Rectal smooth muscle tissue (tissue), 1 donor: ENCODE measurements at regions not wholly inside any gene's neighbourhood (a gene's known extent, or its start where the extent isn't known, plus 50 kb on each side); places are given as distances from the start of the nearest gene placed in this dataset.

Experiments
- H3K27ac ChIP-seq: one replicate; pipeline ENCODE4 v1.7.0; 2013; ENCODE audit warnings: low read depth, low read length, inconsistent platforms
- H3K27me3 ChIP-seq: one replicate; pipeline ENCODE4 v1.7.0; 2013; ENCODE audit warnings: low read length; ENCODE audit not compliant: control insufficient read depth, insufficient read depth
- H3K36me3 ChIP-seq: one replicate; pipeline ENCODE4 v1.7.0; 2013; ENCODE audit warnings: low read length; ENCODE audit not compliant: control insufficient read depth, insufficient read depth
- H3K4me1 ChIP-seq: one replicate; pipeline ENCODE4 v1.7.0; 2013; ENCODE audit warnings: low read length; ENCODE audit not compliant: control insufficient read depth, insufficient read depth
- H3K4me3 ChIP-seq: one replicate; pipeline ENCODE4 v1.7.0; 2013; ENCODE audit warnings: low read length
- H3K9ac ChIP-seq: one replicate; pipeline ENCODE4 v1.7.0; 2013; ENCODE audit warnings: low read length

DNA sequence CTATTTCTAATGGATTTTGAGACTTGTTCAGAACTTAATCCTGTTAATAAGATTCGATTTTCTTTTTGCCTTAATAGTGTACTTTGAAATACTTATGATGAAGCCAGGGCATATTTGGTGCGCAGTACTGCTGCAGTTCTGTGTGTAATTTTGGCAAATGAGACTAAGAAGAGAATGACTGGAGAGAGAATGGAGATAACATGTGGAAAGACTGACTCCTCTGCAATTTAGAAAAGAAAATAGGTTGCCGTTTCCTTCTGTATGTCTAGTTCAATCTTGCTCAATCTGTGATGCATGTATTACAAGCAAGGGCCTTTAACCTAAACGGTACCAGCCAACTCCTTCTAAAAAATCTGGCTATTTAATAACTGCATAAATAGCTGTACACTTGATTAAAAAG, 285.1 kb upstream of the CDH11 start:
- Histone ChIP-seq H3K27ac (no peak overlapping the region), H3K4me1 (no peaks in the 10 kb centered on the region), H3K36me3 (no peaks in the 10 kb centered on the region), H3K9ac (no peak overlapping the region), H3K4me3 (no peak overlapping the region), H3K27me3 (no peaks in the 10 kb centered on the region)

DNA sequence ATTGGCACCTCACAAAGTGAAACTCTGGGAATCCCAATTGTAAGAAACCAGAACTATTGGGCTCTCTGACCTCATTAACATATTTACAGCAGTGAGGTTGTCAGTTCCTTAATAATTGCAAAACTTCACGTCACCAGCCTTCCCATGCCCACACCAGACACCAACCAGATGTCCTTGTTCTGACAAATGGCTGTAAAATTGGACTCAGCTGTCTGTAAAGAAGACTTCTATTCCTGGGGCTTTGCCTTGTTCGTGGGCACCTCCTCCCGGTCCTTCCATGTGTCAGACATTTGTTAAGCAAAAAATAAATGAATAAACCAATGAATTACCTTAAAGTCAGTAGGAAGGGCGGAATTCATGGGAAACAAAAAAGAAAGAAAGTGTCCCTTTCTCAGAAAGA, 284.3 kb upstream of the CDH11 start:
- Histone ChIP-seq H3K4me1 (no peaks in the 10 kb centered on the region), H3K27me3 (no peaks in the 10 kb centered on the region), H3K4me3 (no peak overlapping the region), H3K27ac (no peak overlapping the region), H3K36me3 (no peaks in the 10 kb centered on the region), H3K9ac (no peak overlapping the region)

DNA sequence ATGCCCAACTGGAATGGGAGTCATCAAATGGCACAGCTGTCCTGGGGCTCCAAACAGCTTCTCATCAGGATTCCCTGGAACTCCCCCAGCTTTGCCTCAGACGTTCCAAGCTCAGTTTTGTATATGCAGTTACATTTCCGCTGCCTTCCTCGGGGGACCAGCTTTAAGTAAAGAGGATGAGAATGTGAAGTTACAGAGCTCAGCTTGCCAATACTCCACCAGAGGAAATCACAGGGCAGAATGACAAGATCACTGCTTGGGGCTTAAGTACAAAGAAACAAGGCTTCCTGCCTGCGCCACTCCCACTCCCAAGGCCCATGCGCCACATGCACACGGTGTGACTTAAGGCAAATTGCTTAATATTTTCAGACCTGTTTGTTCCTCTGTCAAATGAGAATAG, 272.4 kb upstream of the CDH11 start:
- H3K4me1 ChIP-seq, result no peaks in the 10 kb centered on the region
- no peaks in the 10 kb centered on the region for H3K36me3 ChIP-seq
- no peaks in the 10 kb centered on the region for H3K27me3 ChIP-seq
- H3K27ac ChIP-seq, result no peak overlapping the region
- no peak overlapping the region for H3K9ac ChIP-seq
- no peak overlapping the region for H3K4me3 ChIP-seq

DNA sequence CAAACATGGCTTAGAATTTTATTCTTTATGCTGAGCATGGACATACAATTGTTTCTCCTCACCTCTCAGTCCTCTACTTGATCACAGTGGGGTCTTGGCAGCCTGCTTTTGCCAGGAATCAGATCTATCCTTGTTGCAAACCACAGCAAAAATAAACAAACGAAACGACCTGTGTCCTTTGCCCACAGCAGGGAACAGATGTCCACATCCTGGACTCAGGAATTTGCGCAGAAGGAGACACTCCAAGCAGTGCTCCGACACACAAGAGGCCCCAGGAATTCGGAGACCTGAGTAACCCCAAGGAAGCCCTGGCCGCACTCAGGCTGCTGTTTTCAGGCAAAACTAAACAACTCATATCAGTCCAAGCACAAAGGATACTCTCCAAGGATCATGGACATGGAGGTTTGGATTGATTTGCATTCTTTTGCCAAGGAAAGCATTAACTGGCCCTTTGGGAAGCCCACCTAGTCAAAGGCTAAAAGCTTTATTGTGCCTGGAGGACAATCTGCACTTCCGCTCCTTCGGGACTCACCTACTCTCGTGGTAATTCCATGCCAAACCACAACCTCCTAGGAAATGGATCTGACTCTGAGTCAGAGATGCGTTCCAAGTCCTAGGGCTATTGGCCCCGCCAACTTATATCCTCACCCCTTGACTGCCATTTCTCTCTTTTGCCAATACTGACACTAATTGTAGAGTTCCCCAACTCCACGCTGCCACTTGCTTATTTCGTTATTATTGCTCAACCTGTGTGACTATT, 271.1 kb upstream of the CDH11 start:
- Histone ChIP-seq H3K4me1 (no peaks in the 10 kb centered on the region), H3K27ac (no peak overlapping the region)

DNA sequence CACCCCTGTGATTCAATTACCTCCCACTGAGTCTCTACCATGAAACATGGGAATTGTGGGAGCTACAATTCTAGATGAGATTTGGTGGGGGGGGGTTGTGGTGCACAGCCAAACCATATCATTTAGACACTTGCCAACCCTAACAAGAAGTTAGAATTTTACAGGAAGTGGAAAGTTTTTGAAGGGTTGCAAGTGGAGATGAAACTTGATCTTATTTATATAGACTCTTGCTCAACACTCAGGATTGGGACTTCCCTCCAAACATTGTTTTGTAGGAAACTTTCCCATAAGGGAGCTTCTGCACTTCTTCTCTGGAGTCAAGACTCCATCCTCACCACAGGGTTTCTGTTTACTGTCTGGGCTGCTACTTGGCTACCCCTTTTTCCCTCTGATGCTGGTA, 266.7 kb upstream of the CDH11 start:
- Histone ChIP-seq H3K36me3 (no peaks in the 10 kb centered on the region), H3K4me1 (no peaks in the 10 kb centered on the region), H3K4me3 (no peak overlapping the region), H3K27ac (no peak overlapping the region), H3K27me3 (no peaks in the 10 kb centered on the region), H3K9ac (no peak overlapping the region)

More for the DNA sequence above, 271.1 kb upstream of the CDH11 start:
- H3K27me3 ChIP-seq, result no peaks in the 10 kb centered on the region
- H3K4me3 ChIP-seq, result no peak overlapping the region
- H3K36me3 ChIP-seq, result no peaks in the 10 kb centered on the region
- no peak overlapping the region for H3K9ac ChIP-seq

DNA sequence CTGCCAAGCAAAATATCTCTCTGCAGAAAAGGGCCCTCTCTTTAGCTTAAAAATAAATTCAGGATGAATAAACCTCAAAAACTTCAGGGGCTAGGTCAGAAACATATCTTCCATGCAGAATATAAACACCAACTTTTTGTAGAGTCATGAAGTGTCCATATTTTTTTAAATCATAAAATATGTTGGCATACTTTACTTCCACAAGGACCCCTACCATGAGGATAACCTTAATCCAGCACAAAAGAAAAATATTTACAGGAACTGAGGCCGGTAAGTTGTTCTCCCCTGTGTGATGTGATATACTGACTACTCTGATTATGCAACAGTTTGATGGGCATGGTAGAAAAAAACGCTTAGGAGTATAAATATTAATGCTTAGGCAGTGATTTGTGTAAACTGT, 264.8 kb upstream of the CDH11 start:
- Histone ChIP-seq H3K36me3 (no peaks in the 10 kb centered on the region), H3K4me1 (no peaks in the 10 kb centered on the region), H3K27ac (no peak overlapping the region), H3K27me3 (no peaks in the 10 kb centered on the region), H3K9ac (no peak overlapping the region), H3K4me3 (no peak overlapping the region)

DNA sequence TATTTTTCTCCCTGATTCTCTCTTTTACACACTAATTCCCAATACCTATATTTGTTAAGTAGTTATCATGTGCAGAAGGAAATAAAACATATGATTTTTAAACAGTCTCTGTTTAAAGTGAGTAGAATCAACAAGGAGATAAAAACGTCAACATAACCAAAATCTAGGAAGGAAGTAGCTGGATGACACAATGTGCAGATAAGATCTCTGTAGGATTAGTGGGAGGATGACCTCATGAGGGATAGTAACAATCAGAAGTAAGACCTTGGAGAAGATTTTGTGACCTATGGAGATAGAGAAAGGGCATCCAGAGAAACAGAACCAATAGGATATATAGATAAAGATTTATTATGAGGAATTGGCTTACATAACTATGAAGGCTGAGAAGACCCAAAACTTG, 262.6 kb upstream of the CDH11 start:
- Histone ChIP-seq H3K36me3 (no peaks in the 10 kb centered on the region), H3K4me3 (no peak overlapping the region), H3K27me3 (no peaks in the 10 kb centered on the region), H3K9ac (no peak overlapping the region), H3K4me1 (no peaks in the 10 kb centered on the region), H3K27ac (no peak overlapping the region)

DNA sequence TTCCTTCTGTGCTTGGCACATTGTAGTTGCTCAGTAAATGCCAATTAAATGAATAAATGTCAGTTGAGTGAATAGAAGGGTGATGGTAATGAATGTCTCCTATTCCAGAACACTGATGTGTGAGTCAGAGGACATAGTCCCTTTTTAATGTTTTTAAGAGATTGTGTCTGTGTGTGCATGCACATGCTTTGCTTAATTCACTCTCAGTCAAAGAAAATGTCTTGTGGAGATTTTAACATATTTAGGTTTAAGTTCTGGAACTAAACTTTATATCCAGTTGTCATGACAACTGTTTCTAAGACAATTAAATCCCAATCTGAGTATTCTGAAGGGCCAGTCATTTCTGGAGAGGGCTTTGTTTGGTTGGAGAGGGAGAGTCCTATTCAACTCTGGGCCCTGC, 255.3 kb upstream of the CDH11 start:
- Histone ChIP-seq H3K9ac (no peak overlapping the region), H3K36me3 (no peaks in the 10 kb centered on the region), H3K27me3 (no peaks in the 10 kb centered on the region), H3K4me1 (no peaks in the 10 kb centered on the region), H3K4me3 (no peak overlapping the region), H3K27ac (no peak overlapping the region)

DNA sequence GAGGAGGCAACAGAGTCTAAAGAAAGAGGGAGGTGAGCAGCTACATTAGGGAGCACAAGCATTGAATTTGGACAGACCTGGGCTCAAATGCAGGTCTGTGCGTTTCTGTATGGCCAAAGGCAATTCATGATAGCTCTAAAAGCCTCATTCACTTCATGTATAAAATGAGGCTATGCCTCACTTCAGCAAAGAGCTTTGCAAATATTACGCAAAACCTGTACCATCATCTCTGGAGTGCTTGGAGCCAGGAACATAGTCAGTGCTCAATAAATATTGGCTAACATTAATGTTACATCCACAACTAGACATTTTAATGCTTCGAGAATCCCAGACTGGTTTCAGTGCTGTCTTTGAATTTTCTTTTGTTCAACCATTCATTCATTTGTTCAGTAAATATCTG, 254.7 kb upstream of the CDH11 start:
- Histone ChIP-seq H3K36me3 (no peaks in the 10 kb centered on the region), H3K4me1 (no peaks in the 10 kb centered on the region), H3K27ac (no peak overlapping the region), H3K27me3 (no peaks in the 10 kb centered on the region), H3K9ac (no peak overlapping the region), H3K4me3 (no peak overlapping the region)

DNA sequence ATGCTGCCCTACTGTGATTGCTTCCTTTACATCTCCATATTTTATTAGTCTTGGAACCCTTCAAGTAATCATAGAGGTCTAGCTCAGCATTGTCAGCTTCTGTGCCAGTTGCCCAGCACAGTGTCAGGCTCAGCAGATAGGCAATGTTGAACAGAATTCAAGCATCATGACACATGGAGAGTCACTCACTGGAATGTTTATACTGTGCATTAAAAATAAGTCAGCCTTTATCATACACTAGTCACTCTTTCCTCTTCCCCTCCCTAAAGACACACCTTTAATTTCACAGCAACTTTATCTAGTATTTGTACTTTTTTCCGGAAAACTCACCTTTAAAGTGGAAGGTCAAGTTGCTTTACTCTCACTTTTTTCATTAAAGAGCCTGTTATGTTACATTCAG, 253.8 kb upstream of the CDH11 start:
- Histone ChIP-seq H3K4me1 (no peaks in the 10 kb centered on the region), H3K27ac (no peak overlapping the region), H3K9ac (no peak overlapping the region), H3K4me3 (no peak overlapping the region), H3K27me3 (no peaks in the 10 kb centered on the region), H3K36me3 (no peaks in the 10 kb centered on the region)

DNA sequence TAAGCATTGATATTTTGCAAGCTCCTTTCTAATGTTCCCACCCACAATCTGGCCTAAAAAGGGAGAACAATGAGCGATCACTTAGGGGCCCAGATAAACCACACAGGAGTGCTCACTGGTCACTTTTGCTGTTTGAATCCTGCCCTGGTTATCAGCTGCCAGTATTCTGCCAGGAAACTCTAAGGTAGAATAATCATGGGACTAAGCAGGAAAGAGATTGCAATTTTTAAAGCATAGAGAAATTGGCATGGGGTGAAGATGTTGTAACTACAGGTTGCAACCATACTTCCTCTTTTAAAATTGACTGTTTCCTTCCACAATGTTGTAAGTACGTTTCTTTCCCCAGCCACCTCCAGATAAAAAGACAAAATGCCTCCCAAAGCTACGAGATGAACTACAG, 251.2 kb upstream of the CDH11 start:
- Histone ChIP-seq H3K4me1 (no peaks in the 10 kb centered on the region), H3K27ac (no peak overlapping the region), H3K4me3 (no peak overlapping the region), H3K9ac (no peak overlapping the region), H3K27me3 (no peaks in the 10 kb centered on the region), H3K36me3 (no peaks in the 10 kb centered on the region)

DNA sequence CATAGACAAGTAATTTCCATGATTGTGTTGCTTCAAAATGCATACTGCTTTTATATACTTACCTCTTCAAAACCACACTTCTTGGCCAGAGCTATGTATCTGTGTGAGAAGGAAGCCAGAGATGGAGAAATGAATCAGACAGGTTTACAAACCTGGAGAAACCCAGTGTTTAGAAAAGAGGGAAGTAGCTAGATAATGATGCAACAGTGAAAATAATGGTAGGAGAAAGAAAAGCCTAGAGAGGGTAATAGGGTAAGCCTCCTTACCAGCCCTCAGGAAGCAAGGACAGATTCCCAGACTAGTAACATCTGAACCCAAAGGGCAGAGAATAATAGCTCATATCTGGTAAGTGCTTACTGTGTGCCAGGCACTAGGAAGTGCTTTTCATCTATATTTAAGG, 250.3 kb upstream of the CDH11 start:
- Histone ChIP-seq H3K4me1 (no peaks in the 10 kb centered on the region), H3K27ac (no peak overlapping the region), H3K27me3 (no peaks in the 10 kb centered on the region), H3K4me3 (no peak overlapping the region), H3K36me3 (no peaks in the 10 kb centered on the region), H3K9ac (no peak overlapping the region)
